Bronchial epithelial cell (primary cell): ENCODE measurements at regions not wholly inside any gene's neighbourhood (a gene's known extent, or its start where the extent isn't known, plus 50 kb on each side); places are given as distances from the start of the nearest gene placed in this dataset.
A peak's percentile ranks its signal among the peaks of the same experiment; 100 is the strongest.

Source experiments
- DNase-seq: peaks from one replicate; pipeline ENCODE4 v3.0.0-alpha.2; 2010; ENCODE audit warnings: low read depth
- FAIRE-seq: peaks from 2 replicates; lab custom pipeline; 2011; peaks lifted over from hg19 to GRCh38; lab: Jason Lieb, UNC
- H3K27me3 ChIP-seq: 2 replicates; pipeline ENCODE4 v1.5.1; 2011; ENCODE audit warnings: low read length; ENCODE audit not compliant: control insufficient read depth, insufficient read depth
- H3K36me3 ChIP-seq: 2 replicates; pipeline ENCODE4 v1.5.1; 2011; ENCODE audit warnings: low read length; ENCODE audit not compliant: control insufficient read depth, insufficient read depth
- H3K4me3 ChIP-seq: 2 replicates; pipeline ENCODE4 v1.5.1; 2011; ENCODE audit warnings: mild to moderate bottlenecking, low read depth, low read length, control low read depth
- CTCF ChIP-seq: IDR thresholded peaks from 2 replicates; pipeline ENCODE4 v1.5.1; 2011; ENCODE audit warnings: mild to moderate bottlenecking, moderate library complexity, low read length, control low read depth, inconsistent platforms; ENCODE audit not compliant: insufficient read depth, severe bottlenecking

- no peak for TF ChIP-seq CTCF
- FAIRE-seq = no peak
- no peaks in the 10 kb centered on the region for H3K27me3 ChIP-seq
- DNase-seq = no peak
- H3K36me3 ChIP-seq = no peaks in the 10 kb centered on the region
- H3K4me3 ChIP-seq = no peak overlapping the region
Measured at GRCh38 chr14:35998303-35998702, 172.2 kb downstream of the BRMS1L start.

- no peak for DNase-seq
- TF ChIP-seq CTCF = no peak
- Histone ChIP-seq H3K27me3 (no peaks in the 10 kb centered on the region), H3K4me3 (no peak overlapping the region), H3K36me3 (no peaks in the 10 kb centered on the region)
- FAIRE-seq = no peak
Measured at GRCh38 chr14:35993684-35993960, 167.5 kb downstream of the BRMS1L start.

- Histone ChIP-seq H3K36me3 (no peaks in the 10 kb centered on the region), H3K27me3 (no peaks in the 10 kb centered on the region), H3K4me3 (no peak overlapping the region)
- DNase-seq = no peak
- peak; percentile 70 for FAIRE-seq
- TF ChIP-seq CTCF = no peak
Measured at GRCh38 chr14:35992816-35993683, 166.9 kb downstream of the BRMS1L start.

GRCh38 chr14:35991356-35991755 lies 165.2 kb downstream of the BRMS1L start:
- FAIRE-seq = no peak
- Histone ChIP-seq H3K36me3 (no peaks in the 10 kb centered on the region), H3K27me3 (no peaks in the 10 kb centered on the region), H3K4me3 (no peak overlapping the region)
- no peak for DNase-seq
- TF ChIP-seq CTCF = no peak

- H3K36me3 ChIP-seq = no peaks in the 10 kb centered on the region
- no peaks in the 10 kb centered on the region for H3K27me3 ChIP-seq
- H3K4me3 ChIP-seq = no peak overlapping the region
- DNase-seq = no peak
- FAIRE-seq = no peak
- TF ChIP-seq CTCF = no peak
Measured at GRCh38 chr14:35989736-35990135, 163.6 kb downstream of the BRMS1L start.
